Naive B cell (primary cell): ENCODE measurements at regions not wholly inside any gene's neighbourhood (a gene's known extent, or its start where the extent isn't known, plus 50 kb on each side); places are given as distances from the start of the nearest gene placed in this dataset.
A peak's percentile ranks its signal among the peaks of the same experiment; 100 is the strongest.

Experiments
- ATAC-seq, 2 donors: fragments of 150-1000 bp; cut with Tn5 transposase; 2 replicates each; pipeline ENCODE4 v1.10.0; 2021; ENCODE audit warnings: low read depth in 2 of 2, mild to moderate bottlenecking in 2 of 2, moderate library complexity in 2 of 2
- DNase-seq: peaks from one replicate; pipeline ENCODE4 v3.0.0; 2022
- H3K27ac Mint-ChIP-seq, 6 donors: one replicate each; pipeline ENCODE4 v1.8.0; 2020 to 2022; ENCODE audit warnings: mild to moderate bottlenecking in 6 of 6, mixed read lengths in 6 of 6, moderate library complexity in 5 of 6, inconsistent platforms in 2 of 6
- H3K27me3 Mint-ChIP-seq, 3 donors: one replicate each; pipeline ENCODE4 v1.8.0; 2021 to 2022; ENCODE audit warnings: mixed read lengths in 3 of 3, mild to moderate bottlenecking in 1 of 3
- H3K36me3 Mint-ChIP-seq, 2 donors: one replicate each; pipeline ENCODE4 v1.8.0; 2020 to 2022; ENCODE audit warnings: mixed read lengths in 2 of 2, inconsistent platforms in 1 of 2, mild to moderate bottlenecking in 1 of 2
- H3K4me1 Mint-ChIP-seq, 3 donors: one replicate each; pipeline ENCODE4 v1.8.0; 2020 to 2022; ENCODE audit warnings: mixed read lengths in 3 of 3, inconsistent platforms in 1 of 3, mild to moderate bottlenecking in 1 of 3, moderate library complexity in 1 of 3
- H3K4me3 Mint-ChIP-seq, 8 donors: one replicate each; pipeline ENCODE4 v1.8.0; 2020 to 2022; ENCODE audit warnings: mild to moderate bottlenecking in 8 of 8, mixed read lengths in 8 of 8, moderate library complexity in 8 of 8, inconsistent platforms in 2 of 8
- H3K9me3 Mint-ChIP-seq, 7 donors: one replicate each; pipeline ENCODE4 v1.8.0; 2020 to 2022; ENCODE audit warnings: mixed read lengths in 7 of 7, mild to moderate bottlenecking in 5 of 7, inconsistent platforms in 2 of 7, moderate library complexity in 1 of 7

GRCh38 chr12:41943671-41944070 lies 201.0 kb downstream of the GXYLT1 start:
- DNase-seq (no peak), ATAC-seq (no peak)
- Mint-ChIP-seq H3K4me1 (no peaks in the 10 kb centered on the region), H3K27me3 (peaks cover 11 to 22% (median 16%) of the 10 kb centered on the region in 3 donors), H3K27ac (no peak overlapping the region), H3K9me3 (peaks cover 15 to 36% (median 27%) of the 10 kb centered on the region in 7 donors), H3K36me3 (peaks cover 11 to 19% of the 10 kb centered on the region in 2 donors), H3K4me3 (no peak overlapping the region)

DNA sequence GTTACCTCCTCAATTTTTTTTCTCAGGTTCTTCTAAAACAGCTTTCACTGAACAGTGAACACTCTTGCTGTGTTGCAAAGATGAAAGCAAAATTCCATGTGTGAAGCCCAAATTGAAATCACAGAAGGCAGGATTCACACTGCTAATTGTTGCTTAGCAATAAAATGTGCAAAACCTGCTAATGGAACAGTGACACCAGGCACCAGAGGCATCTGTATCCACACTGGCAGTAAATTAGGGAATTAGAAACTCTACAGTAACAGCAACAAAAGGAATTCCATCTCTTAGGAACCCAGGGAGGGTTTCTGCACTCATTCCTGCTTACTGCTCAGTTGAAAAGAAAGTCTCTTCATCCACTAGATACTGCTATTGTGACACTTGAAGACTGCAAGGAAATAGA lies 202.3 kb downstream of the GXYLT1 start:
- Mint-ChIP-seq H3K36me3 (peaks cover 11 to 19% of the 10 kb centered on the region in 2 donors), H3K4me1 (no peaks in the 10 kb centered on the region), H3K27ac (no peak overlapping the region), H3K4me3 (no peak overlapping the region), H3K27me3 (peaks cover 11 to 24% (median 16%) of the 10 kb centered on the region in 3 donors), H3K9me3 (peaks cover 15 to 34% (median 27%) of the 10 kb centered on the region in 7 donors)
- DNase-seq (no peak), ATAC-seq (no peak)

DNA sequence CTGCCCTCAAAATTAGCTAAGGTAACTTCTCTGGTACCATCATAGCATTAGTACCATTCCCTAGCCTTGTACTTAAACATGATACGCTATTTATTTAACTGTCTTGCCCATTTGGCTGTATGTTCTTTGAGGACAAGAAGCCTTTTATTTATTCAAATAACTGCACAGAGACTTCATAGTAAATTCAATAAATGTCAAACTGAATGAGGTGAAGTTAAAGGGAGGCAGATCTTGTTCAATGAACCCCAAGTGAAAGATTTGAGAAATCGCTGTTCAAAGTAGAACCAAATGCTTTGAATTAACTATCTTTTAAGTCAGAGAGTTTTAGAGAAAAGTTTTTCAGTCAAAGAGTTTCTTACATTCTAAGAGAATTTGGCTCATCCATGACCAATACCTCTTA lies 203.6 kb downstream of the GXYLT1 start:
- peaks cover 4 to 11% of the 10 kb centered on the region in 2 donors for H3K36me3 Mint-ChIP-seq
- no peak overlapping the region for H3K4me3 Mint-ChIP-seq
- H3K27ac Mint-ChIP-seq = no peak overlapping the region
- peaks cover 11 to 23% (median 11%) of the 10 kb centered on the region in 3 donors for H3K27me3 Mint-ChIP-seq
- peaks cover 9 to 23% (median 17%) of the 10 kb centered on the region in 7 donors for H3K9me3 Mint-ChIP-seq
- DNase-seq = no peak
- H3K4me1 Mint-ChIP-seq = no peaks in the 10 kb centered on the region
- no peak for ATAC-seq

DNA sequence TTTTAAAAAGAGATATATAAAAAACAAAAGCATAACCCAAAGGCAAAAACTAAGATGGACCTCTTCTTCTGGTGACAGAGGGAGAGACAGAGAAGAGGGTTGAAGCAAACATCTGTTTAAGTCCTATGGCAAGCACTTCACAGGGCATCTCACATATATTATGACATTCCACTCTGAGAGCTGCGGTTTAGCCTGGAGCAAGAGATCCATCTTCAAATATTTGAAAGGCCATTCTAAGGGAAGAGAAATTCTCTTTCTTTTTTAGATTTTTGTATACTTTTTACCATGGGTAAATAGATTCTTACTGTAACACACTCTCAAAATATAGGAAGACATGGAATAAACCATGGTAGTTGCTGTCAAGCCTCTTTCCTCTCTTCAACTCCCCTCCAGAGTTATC lies 204.1 kb downstream of the GXYLT1 start:
- no peak overlapping the region for H3K27ac Mint-ChIP-seq
- no peak overlapping the region for H3K4me3 Mint-ChIP-seq
- DNase-seq (no peak), ATAC-seq (no peak)
- peaks cover 8 to 18% (median 12%) of the 10 kb centered on the region in 7 donors for H3K9me3 Mint-ChIP-seq
- peaks cover 11 to 23% (median 11%) of the 10 kb centered on the region in 3 donors for H3K27me3 Mint-ChIP-seq
- no peaks in the 10 kb centered on the region for H3K4me1 Mint-ChIP-seq
- peaks cover 4 to 8% of the 10 kb centered on the region in 2 donors for H3K36me3 Mint-ChIP-seq

GRCh38 chr12:41936333-41936732 lies 208.3 kb downstream of the GXYLT1 start:
- H3K27ac Mint-ChIP-seq = no peak overlapping the region
- no peak for DNase-seq
- peak overlapping the region in 1 of 8 donors; percentile 31 for H3K4me3 Mint-ChIP-seq
- H3K9me3 Mint-ChIP-seq = no peaks in the 10 kb centered on the region
- H3K27me3 Mint-ChIP-seq = peaks cover 0 to 12% (median 4%) of the 10 kb centered on the region in 3 donors
- H3K4me1 Mint-ChIP-seq = peaks cover 0 to 18% (median 5%) of the 10 kb centered on the region in 3 donors
- no peaks in the 10 kb centered on the region for H3K36me3 Mint-ChIP-seq
- ATAC-seq = no peak

- H3K27me3 Mint-ChIP-seq = peaks cover 0 to 12% (median 4%) of the 10 kb centered on the region in 3 donors
- H3K9me3 Mint-ChIP-seq = no peaks in the 10 kb centered on the region
- DNase-seq = no peak
- H3K4me3 Mint-ChIP-seq = no peak overlapping the region
- no peak for ATAC-seq
- H3K4me1 Mint-ChIP-seq = peaks cover 0 to 21% (median 5%) of the 10 kb centered on the region in 3 donors
- H3K27ac Mint-ChIP-seq = no peak overlapping the region
- no peaks in the 10 kb centered on the region for H3K36me3 Mint-ChIP-seq
These were observed 208.8 kb downstream of the GXYLT1 start for GRCh38 chr12:41935911-41936310.

GRCh38 chr12:41932470-41932991 lies 212.1 kb downstream of the GXYLT1 start:
- peaks cover 0 to 2% (median 0%) of the 10 kb centered on the region in 7 donors for H3K9me3 Mint-ChIP-seq
- H3K27ac Mint-ChIP-seq = peak overlapping the region in 4 of 6 donors; percentile 41 to 62 (median 50)
- H3K4me3 Mint-ChIP-seq = peak overlapping the region; percentile 45 to 90 (median 76)
- no peaks in the 10 kb centered on the region for H3K36me3 Mint-ChIP-seq
- DNase-seq (peak; percentile 65), ATAC-seq (peak; percentile 89 to 90)
- peaks cover 5 to 24% (median 5%) of the 10 kb centered on the region in 3 donors for H3K4me1 Mint-ChIP-seq
- H3K27me3 Mint-ChIP-seq = peaks cover 6 to 18% (median 15%) of the 10 kb centered on the region in 3 donors

- H3K27me3 Mint-ChIP-seq = peaks cover 6 to 15% (median 12%) of the 10 kb centered on the region in 3 donors
- H3K4me1 Mint-ChIP-seq = peaks cover 5 to 24% (median 5%) of the 10 kb centered on the region in 3 donors
- H3K27ac Mint-ChIP-seq = peak overlapping the region in 1 of 6 donors; percentile 2
- H3K9me3 Mint-ChIP-seq = peaks cover 0 to 2% (median 0%) of the 10 kb centered on the region in 7 donors
- ATAC-seq (no peak), DNase-seq (no peak)
- H3K36me3 Mint-ChIP-seq = no peaks in the 10 kb centered on the region
- peak overlapping the region; percentile 40 to 80 (median 60) for H3K4me3 Mint-ChIP-seq
These were observed 213.7 kb downstream of the GXYLT1 start for GRCh38 chr12:41930866-41931437.

DNA sequence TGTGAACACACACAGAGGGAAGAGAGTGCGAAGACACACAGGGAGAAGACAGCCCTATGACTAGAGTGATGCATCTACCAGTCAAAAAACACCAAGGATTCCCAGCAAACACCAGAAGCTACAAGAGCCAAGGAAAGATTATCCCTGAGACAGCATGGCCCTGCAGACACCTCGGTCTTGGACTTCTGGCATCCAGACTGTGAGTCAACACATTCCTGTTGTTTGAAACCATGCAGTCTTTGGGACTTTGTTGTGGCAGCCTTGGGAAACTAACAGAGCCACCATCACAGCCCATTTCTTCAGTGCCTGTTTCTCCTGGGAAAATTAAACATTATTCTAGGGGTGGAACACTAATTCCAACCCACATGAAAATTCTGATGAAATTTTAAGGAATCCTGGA lies 220.6 kb downstream of the GXYLT1 start:
- ATAC-seq (no peak), DNase-seq (no peak)
- peaks cover 0 to 2% (median 0%) of the 10 kb centered on the region in 7 donors for H3K9me3 Mint-ChIP-seq
- no peaks in the 10 kb centered on the region for H3K4me1 Mint-ChIP-seq
- H3K36me3 Mint-ChIP-seq = no peaks in the 10 kb centered on the region
- H3K27me3 Mint-ChIP-seq = peaks cover 9 to 16% (median 12%) of the 10 kb centered on the region in 3 donors
- H3K4me3 Mint-ChIP-seq = no peak overlapping the region
- H3K27ac Mint-ChIP-seq = no peak overlapping the region

DNA sequence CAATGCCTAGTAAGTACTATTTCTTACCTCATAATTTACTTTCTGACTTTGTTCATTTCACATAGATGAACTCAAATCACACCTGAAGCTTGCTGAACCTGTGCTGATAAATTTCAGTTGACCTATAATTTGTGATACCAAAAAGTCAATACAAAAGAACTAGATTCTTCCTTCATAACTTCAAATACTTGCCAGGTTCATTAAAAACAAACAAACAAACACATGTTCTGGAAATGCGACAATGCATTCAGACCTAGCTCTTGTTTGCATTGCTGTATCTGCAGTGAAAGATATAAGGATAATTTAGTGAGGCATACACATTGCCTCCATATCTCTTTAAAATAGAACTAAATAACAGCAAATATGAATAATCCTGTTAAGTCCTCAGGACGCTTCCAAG lies 221.3 kb downstream of the GXYLT1 start:
- Mint-ChIP-seq H3K27ac (no peak overlapping the region), H3K4me1 (no peaks in the 10 kb centered on the region), H3K27me3 (peaks cover 11 to 16% (median 14%) of the 10 kb centered on the region in 3 donors), H3K4me3 (no peak overlapping the region), H3K36me3 (no peaks in the 10 kb centered on the region), H3K9me3 (peaks cover 0 to 2% (median 0%) of the 10 kb centered on the region in 7 donors)
- ATAC-seq = no peak
- DNase-seq = no peak

DNA sequence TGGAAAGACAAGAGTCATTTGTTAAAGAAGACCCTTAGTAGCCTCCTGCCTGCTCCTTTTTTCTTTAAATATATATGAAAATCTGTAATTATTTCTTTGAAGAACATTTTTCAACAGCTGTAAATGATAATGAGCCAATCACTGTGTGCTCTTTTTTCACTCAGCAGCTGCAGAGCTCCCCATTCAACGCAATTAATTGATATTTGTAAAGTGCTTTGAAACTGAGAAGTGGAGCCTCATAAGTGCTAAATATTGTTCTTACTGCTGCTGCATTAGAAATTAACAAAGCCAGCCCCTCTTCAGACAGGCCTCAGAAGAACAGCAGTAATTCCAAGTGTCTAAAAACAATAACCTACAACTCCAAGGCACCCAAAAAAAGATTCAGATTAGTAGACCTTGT lies 224.3 kb downstream of the GXYLT1 start:
- no peaks in the 10 kb centered on the region for H3K4me1 Mint-ChIP-seq
- H3K27ac Mint-ChIP-seq = no peak overlapping the region
- H3K27me3 Mint-ChIP-seq = peaks cover 9 to 16% (median 10%) of the 10 kb centered on the region in 3 donors
- H3K36me3 Mint-ChIP-seq = no peaks in the 10 kb centered on the region
- no peaks in the 10 kb centered on the region for H3K9me3 Mint-ChIP-seq
- ATAC-seq (no peak), DNase-seq (no peak)
- no peak overlapping the region for H3K4me3 Mint-ChIP-seq

DNA sequence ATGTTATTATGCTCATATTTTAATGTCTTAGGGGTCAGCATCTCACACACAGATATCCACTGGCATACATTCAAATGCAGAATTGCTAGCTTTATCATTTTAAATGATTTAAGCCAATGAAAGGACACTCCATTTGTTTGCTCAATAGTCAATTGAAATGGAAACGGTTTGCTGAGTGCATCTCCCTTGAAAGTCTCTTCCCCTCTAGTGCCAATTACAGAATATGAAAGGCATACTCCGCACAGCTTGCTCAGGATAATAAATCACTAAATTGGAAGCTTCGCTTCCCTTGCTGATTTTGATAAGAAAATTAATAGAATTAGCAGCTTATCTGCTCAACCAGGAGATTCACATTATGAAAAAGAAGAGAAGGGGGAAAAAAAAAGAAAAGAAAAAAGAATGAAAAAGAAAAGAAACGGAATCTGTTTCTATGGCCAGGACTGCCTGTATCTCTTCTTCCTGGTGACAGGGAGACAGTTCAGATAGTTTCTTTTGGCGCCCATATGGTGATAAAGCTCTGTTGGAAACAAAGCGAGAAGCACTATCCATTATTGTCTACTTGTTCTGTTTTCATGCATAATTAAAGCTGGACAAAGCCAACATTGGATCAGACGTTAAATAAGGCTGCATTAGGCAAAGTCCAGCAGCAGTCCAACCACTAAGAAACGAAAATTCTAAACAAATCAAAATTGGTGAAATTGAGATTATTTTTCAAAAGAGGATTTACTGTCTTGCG lies 225.0 kb downstream of the GXYLT1 start:
- no peaks in the 10 kb centered on the region for H3K36me3 Mint-ChIP-seq
- DNase-seq (no peak), ATAC-seq (no peak)
- H3K27me3 Mint-ChIP-seq = peaks cover 9 to 16% (median 10%) of the 10 kb centered on the region in 3 donors
- H3K4me1 Mint-ChIP-seq = peaks cover 0 to 2% (median 0%) of the 10 kb centered on the region in 3 donors
- no peak overlapping the region for H3K27ac Mint-ChIP-seq
- H3K9me3 Mint-ChIP-seq = peaks cover 0 to 4% (median 0%) of the 10 kb centered on the region in 7 donors
- H3K4me3 Mint-ChIP-seq = no peak overlapping the region

DNA sequence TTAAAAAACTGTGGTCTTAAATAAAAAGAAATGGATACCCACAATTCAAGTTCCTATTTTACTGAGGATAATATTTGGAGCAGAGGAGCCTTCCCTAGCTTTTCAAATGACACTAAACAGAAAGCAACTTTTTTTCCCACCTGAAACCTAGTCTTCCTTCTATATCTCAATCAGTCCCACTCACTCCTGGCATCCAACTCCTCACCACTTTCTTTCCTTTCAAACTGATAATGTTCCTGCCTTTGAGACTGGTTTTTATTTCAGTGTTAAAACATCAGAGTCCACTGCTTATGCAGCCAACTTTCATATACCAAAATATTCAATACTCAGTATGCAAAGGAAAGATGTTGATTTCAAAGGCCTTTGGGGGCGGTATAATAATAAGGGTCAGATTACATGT lies 225.6 kb downstream of the GXYLT1 start:
- peaks cover 2 to 8% (median 2%) of the 10 kb centered on the region in 3 donors for H3K4me1 Mint-ChIP-seq
- peaks cover 0 to 3% of the 10 kb centered on the region in 2 donors for H3K36me3 Mint-ChIP-seq
- DNase-seq (no peak), ATAC-seq (no peak)
- H3K9me3 Mint-ChIP-seq = peaks cover 0 to 7% (median under 1%) of the 10 kb centered on the region in 7 donors
- H3K27ac Mint-ChIP-seq = peak overlapping the region in 1 of 6 donors; percentile 28
- H3K4me3 Mint-ChIP-seq = no peak overlapping the region
- peaks cover 9 to 16% (median 10%) of the 10 kb centered on the region in 3 donors for H3K27me3 Mint-ChIP-seq
